ENCODE measurements at regions not wholly inside any gene's neighbourhood (a gene's known extent, or its start where the extent isn't known, plus 50 kb on each side); places are given as distances from the start of the nearest gene placed in this dataset.

- DNase-seq = no peak
Measured at GRCh38 chr2:204487447-204488229, 57.6 kb upstream of the PARD3B start.

GRCh38 chr2:204491528-204491927 lies 53.7 kb upstream of the PARD3B start:
- no peak for DNase-seq

- DNase-seq = no peak
Measured at GRCh38 chr2:204492417-204492816, 52.9 kb upstream of the PARD3B start.

GRCh38 chr2:204494681-204495080 lies 50.6 kb upstream of the PARD3B start:
- DNase-seq = no peak

GRCh38 chr2:204495381-204495780 lies 49.9 kb upstream of the PARD3B start:
- no peak for DNase-seq

All from NK-92 treated with Interleukin-12 subunit alpha and Interleukin-12 subunit beta, amount 100 ng/mL, for 24 hours (cell line).